ENCODE measurements at regions not wholly inside any gene's neighbourhood (a gene's known extent, or its start where the extent isn't known, plus 50 kb on each side); places are given as distances from the start of the nearest gene placed in this dataset.

DNA sequence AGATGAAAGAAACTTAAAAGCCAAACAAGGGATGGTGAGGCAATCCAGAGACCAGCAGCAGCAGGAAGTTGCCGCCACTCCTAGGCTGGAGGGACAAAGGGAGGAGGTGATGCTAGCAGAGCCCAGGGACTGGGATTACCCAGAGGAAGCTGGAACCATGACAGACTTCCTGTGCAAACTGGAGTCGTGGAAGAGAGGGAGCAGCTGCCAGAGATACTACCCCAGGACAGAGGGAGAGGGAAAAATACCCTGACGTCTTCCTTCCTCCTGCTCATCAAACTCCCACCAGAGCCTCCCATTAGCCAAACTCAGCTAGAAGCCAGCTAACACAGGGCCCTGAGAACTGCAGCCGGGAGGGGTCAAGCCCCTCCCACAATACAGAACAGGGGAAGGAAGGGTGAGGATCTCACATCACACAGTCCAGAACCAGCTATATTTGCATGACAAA, 101.2 kb upstream of the KLF3 start:
- DNase-seq (ENCODE audit: low read depth): no peak

DNA sequence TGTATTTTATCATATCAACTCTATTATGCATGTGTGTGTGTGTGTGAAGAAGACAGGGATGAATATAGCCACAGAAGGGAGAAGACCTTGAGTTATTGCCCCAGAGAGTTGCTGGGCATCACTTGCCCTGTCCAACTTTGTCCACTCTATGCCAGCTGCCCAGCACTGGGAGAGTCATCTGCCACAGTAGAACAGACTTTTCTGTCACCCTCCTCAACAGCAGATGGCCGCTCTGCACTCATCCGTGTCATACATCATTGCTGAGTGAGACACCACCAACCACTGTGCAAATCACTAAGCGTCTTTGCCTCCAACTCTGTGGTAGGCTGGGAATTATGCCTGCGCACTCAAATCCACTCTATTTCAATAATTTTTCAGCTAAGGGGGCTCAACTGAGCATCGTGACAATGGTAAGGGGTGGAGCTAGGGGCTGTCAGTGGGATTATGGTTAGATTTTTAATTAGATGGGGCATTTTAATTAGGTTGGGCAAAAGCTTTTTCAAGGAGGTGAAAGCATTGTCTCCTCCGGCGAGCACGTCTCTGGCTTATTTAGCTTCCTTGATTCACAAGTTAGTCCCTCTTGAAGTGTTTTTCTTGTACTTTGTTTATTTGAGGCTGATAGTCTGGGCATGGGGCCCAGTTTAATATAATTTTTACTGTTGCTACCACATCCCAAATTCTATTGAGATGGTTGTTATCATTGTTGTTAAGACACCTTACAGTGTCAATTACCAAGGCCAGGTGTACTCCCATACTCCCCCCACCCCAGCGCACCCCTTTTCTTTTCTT, 100.1 kb upstream of the KLF3 start:
- DNase-seq (ENCODE audit: low read depth): no peak

DNA sequence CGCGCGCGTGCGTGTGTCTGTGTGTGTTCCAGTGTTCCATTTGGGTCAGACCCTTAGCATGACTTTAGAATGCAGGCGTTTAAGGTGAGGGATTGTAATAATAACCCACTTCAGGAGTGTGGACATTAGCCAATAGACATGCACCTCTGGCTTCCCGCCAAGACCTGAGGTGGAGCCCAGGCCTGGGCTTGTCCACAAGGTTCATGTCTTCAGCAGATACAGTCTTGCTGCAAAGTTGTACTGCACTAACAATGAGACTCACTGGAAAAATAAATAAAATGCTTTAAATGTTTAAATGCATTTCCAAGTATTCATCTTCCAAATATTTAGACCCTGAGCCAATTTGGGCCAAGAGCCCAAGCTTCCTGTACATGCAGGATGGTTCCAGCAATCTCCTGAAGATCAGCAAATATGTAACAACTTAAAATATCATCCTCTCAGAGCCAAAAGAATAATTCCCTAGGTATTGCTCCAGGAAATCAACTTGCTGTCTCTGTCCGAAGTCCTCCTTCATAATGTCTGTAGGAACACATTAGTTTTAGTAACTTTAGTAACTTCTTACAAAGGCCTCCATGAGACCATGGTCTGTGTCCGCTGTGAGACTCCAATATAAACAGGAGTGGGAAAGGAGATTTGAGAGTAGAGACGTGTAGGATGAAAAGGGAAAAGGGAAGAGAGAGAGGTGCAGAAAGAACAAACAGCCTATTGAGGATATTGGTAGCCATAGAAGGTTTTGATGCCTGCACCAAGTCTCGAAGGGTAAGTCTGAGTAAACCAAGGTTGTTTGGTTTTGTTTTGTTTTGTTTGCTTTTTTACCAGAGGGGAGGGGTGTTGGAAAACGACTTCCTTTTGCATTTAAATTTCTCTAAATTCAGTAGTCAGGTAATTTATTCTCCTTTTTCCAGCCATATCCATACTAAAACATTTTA, 98.5 kb upstream of the KLF3 start:
- DNase-seq (ENCODE audit: low read depth): no peak

DNA sequence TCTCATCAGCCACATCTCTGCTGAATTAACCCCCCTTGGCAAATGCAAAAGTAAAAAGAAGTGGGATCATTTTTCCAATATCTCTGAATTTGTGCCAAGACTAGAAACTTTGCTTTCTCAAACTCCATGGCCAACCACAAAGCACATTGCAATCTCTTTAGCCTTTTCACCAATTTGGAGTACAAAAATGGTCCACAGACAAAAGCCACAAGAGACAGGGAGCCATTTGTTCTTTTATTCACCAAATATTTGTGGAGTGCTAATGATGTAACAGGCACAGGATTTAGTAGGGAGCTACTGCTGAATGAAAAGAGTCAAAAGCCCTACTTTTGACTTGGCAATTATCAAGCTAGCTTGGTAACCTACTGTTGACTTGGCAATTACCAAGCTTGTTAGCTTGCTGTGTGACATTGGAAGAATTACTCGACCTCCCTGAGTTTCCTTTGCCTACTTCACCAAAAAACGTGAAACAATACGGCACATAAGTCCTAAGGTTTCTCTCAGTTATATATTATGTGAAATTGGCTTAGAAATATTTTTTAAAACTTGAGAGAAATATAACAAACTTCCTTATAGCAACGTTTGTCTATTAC, 97.1 kb upstream of the KLF3 start:
- no peak for DNase-seq (ENCODE audit: low read depth)

DNA sequence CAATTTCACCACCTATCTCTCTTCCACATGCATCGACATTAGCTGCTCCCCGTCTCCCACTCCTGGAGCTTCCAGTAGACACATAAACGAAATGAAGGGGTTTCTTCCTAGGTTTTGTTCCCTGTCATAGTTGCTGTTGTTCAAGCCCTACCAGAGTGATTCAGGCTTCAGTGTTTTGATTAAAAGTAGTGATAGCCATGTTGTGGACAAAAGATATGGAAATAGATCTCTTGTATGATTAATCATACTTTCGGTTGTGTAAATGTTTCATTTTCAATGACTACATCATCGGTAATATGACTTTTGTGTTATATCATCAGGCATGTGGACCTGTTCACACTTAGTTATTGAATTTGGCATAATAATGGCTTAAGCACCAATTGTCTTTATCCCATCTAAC, 96.5 kb upstream of the KLF3 start:
- no peak for DNase-seq (ENCODE audit: low read depth)

DNA sequence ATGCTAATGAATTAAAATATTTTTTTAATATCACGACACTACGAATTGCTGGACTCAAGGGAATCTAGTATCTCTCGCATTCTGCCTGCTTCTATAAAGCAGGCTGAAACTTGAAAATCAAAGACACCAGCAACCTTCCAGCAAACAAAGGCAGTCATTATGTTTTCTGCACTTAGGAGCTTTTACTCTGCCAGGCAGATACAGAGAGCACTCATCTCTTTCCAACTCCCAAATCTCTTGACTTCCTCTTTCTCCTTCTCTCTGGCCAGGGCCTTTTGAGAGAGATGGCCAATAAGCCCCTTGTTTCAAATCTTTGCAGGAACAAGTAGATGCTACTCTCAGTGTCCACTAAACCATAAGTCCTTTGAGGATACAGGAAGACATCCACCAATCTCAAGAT, 95.2 kb upstream of the KLF3 start:
- no peak for DNase-seq (ENCODE audit: low read depth)

DNA sequence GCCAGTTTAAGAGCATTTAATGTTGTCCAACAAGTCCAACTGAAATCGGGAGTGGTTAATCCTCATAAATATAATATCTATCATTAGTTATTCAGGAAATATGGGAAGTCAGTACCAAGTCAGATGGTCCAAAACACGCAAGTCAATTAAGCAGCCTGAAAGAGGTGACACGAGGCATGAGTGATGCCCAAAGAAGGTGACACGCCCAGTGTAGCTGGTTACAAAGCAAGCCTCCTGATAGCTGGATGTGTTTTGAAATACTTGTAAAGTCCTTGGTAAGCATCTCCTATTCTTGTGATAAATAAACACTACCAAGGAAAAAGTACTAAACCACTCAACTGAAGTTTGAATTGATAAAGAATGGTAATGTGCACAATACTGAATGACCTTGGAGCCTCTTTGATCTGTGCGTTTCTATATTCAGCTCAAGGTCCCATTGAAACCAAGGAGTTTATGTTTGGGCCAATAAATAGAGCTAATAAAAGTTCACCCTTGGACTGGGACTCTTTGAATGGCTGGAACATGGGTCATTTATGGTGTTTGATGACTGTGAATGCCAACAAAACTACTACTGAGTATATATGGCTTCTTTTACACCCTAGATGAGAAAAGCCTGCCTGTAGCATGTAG, 93.2 kb upstream of the KLF3 start:
- DNase-seq (ENCODE audit: low read depth): no peak

DNA sequence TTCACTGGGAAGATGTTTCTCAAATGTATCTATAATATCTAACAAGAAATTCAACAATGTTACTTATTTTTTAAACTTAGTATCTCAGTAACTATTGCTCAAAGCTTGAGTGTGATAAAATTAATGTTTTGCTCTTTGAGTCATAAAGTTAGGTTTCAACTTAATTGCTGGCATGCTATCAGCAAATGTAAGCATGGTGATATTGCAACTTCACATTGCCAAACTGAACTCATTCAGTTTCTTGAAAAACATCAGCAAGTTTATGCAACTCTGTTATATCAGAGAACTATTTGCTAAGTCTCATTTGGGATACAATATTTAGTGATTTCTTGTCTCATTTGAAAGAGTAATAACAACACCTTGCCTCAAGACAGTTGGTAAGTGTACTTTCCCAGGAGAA, 91.2 kb upstream of the KLF3 start:
- DNase-seq (ENCODE audit: low read depth): no peak

DNA sequence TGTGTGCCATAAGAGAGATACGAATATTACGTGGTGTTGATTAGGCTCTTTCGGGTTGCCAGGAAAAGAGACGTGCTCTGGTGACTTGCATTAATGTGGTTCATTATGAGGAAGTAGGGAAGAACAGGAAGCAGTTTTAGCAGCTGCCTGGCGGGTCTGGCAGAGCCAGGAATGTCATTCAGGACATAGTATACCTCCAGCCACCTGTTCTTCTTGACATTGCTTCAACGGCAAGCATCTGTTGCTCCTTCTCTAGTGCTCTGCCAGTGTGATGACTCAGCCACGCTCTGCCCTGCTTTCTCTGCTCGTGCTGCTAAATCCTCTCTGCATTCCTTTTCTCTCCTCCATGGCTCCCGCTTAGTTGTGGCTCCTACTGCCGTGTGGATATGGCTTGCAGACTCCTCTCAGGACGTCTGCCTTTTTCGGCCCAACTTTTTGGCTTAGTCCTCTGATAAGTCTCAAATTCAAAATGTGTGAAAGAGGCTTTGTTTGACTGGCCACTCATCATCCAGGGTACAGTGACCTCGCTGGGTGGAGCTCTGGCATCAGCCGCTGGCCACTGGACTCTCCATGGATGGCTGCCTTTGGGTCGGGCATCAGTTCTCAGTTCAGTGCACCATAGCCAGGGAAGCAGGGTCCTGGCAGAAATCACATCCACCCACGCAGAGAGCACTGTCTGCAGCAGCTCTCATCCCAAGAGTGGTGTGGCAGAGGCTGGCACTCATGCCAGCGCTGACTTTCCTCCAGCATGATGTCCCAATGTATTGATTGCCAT, 89.3 kb upstream of the KLF3 start:
- no peak for DNase-seq (ENCODE audit: low read depth)

DNA sequence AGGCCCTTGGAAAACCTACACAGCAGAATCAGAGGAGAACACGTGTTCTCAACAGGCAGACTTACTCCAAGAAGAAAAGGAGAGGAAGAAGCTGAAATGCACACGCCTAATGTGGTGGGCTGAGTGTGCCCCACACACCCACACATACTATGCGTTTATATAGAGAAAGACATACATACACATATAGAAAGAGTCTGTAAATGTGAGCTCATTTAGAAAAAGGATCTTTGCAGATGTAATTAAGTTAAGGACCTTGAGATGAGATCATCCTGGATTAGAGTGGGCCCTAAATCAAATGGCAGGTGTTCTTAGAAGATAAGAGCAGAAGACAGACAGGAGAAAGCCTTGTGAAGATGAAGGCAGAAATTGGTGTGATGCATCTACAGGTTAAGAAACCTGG, 87.2 kb upstream of the KLF3 start:
- DNase-seq (ENCODE audit: low read depth): no peak

DNA sequence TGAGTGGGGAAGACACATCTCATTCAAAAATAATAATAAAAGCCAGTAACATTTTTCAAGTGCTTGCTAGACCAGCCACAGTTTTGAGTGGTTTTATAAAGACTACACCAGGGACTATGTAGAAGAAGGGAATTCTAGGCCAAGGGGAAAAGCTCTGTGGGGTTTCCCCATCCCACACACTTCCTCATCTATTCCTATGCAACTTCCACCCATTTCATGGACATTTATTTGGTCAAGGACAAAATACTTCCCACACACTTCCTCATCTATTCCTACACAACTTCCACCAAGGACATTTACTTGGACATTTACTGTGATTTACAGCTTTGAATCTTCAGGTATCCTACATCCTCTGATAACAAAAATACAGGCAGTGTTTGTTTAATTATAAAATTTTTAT, 86.5 kb upstream of the KLF3 start:
- no peak for DNase-seq (ENCODE audit: low read depth)

DNA sequence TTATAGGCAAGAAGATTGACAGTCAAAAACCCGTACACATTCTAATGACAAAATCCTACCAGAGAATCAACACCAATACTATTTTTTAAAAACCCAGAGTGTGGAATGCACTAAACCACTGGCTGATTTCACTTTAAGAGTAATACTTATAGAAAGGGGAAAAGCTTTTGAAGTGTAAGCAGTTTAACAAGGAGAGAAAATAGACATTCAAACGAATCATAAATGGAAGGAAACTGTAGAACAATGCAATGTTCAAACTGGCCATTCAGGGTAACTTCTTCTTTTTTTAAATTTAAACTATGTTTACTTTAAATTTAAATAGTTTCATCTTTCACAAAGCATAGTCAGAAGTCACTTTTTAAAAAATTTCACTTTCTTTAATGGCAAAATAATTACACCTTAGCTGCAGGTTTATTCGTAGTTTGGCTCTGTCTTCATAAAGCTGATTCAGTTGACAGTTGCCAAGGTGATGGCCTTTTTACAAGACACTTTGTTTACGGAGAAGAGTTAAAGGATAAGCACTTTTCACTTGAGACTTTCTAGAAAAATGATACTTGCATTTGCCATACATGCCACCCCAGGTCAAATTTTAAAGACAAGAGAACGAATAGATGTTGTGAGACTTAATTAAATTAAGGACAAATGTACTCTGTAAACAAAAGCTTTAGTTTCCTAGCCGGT, 82.4 kb upstream of the KLF3 start:
- DNase-seq (ENCODE audit: low read depth): no peak

DNA sequence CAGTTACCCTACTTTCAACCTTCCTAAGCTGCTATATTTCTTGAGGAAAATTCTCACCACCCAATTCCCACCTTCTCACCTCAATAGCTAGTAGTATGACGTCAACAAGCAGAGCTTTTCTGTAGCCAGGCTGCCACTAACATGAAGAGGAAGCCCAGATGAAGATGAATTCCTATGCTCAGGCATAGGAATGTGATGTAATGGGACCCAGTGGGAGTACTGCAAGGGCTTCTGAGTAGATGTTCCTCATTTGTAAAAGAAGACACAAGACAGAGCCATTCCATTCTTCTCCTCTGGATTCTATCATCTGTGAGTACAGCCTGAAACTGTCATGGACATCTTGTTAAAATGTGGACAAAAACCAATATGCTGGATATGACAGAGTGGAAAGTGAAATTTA, 81.6 kb upstream of the KLF3 start:
- DNase-seq (ENCODE audit: low read depth): no peak

DNA sequence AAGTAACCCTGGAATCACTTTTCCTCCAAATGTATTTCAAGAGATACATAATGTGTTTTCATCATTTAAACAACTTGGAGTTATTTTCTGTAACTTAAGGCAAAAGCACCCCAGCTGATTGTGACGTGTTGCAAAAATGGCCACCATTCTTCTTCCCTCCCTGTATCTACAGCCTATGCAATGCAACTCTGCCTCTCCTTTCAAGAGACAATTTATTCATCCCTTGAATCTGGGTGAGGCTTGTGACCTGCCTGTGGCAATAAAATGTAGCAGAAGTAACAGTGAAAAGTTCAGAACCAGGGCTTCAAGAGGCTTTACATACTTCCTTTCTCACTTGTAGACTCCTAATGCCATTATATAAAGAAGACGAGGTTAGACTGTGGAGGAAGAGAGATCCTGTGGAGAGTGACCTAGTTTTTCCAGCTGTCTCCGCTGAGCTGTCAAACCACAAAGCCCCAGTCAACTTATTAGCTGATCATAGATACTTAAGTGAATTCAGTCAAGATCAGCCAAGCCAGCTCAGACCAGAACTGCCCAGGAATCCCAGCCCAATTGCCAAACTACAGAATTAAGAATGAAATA, 81.0 kb upstream of the KLF3 start:
- no peak for DNase-seq (ENCODE audit: low read depth)

DNA sequence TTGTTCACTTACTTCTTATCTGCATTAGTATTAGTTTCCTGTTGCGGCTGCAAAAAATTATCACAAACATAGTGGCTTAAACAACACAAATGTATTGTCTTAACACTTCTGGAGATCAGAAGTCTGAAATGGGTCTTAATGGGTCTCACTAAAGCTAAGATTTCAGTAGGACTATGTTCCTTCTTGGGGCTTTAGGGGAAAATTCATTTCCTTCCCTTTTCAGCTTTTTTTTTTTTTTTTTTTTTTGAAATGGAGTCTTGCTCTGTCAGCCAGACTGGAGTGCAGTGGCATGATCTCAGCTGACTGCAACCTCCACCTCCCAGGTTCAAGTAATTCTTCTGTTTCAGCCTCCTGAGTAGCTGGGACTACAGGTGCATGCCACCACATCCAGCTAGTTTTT, 78.1 kb upstream of the KLF3 start:
- DNase-seq (ENCODE audit: low read depth): no peak

DNA sequence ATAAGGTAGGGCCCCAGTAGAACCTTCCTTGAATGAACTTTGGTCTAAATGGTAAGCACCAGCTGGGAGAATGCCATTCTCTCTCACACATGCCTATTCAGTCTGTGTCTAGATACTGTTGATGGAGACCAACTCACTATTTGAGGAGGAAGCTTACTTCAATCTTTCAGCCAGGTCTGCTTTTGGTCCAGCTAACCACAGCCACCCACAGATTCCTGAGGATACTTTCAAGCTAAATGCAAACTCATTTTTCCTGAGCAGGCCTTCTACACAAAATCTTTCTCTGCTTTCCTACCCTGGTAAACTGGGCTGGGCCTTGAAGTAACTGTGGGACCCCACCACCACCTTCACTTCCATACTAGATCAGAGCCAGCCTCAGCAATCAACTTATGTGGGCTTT, 76.9 kb upstream of the KLF3 start:
- DNase-seq (ENCODE audit: low read depth): no peak

DNA sequence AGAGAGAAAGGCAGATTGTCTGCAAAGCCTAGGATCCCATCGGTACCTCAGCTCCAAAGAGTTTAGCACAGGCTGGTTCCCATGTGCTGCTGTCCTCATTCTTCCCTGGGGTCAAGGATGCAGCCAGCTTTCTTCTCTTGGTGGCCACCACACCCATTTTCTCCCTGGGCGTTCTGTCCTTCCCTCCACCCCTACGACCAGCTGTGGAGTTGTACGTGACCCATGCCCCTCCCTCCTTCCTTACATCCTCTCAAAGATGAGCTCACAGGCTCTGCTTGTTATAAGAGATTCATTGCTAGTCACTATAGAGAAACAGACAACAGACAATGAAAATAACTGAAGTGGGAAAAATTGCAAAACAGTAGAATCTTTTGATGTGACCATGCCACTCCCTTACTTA, 74.0 kb upstream of the KLF3 start:
- DNase-seq (ENCODE audit: low read depth): no peak

DNA sequence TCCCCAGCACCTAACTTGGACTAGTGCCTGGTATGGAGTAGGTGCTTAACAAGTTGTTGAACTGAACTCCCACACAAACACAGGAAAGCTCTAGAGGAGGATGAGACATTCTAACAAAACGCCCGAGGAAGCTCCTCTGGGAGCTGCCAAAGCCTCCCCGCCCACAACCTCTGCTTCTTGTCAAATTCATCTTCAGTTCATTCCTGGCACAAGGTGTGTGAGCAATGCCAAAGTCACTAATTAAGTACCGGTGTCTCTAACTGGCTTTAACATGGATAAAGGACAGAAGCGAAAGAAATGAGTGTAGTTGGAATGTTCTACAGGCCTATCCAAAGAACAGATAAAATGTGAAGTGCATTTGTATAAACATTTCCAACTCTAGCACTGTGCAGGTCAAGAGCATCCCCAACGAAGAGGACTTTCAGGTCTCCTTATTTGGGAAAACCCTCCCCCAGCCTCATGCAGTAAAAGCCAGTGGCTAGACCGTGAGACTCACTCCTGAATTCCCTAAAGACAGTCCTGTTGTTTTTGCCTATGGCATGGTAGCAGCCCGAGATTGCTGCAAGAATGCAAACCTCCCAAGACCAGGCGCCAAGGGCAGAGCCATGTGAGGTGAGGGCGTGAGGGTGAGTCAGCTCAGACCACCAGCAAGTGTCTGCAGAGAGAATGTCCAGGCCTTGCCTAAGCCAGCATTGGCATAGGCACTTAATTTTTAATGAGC, 72.2 kb upstream of the KLF3 start:
- no peak for DNase-seq (ENCODE audit: low read depth)

DNA sequence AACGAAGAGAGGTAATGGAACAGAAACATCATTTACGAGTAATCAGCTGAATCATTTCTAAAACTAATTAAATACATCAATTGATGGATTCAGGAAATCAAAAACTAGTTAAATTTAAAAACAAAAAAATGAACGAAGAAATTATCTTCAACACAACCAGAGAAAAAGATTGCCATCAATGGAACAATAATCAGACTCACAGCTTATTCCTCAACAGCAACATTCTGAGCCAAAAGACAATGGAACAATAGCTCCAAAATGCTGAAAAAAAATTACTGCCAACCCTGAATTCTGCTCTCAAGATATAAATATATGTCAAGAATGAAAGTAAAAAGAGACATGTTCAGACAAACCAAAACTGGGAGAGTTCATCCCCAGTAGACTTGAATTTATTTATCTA, 65.5 kb upstream of the KLF3 start:
- DNase-seq (ENCODE audit: low read depth): no peak

DNA sequence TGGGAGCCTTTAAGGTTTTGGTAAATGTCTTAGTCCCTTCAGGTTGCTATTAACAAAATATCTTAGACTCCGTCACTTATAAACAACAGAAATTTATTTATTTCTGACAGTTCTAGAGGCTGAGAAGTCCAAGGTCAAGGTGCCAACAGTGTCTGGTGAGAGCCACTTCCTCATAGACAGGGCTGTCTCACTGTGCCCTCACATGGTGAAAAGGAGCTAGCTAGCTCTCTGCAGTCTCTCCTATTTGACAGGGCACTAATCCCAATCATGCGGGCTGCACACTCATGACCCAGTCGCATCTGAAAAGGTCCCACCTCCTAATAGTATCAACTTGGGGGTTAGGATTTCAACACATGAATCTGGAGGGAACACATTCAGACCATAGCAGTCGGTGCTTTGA, 63.4 kb upstream of the KLF3 start:
- DNase-seq (ENCODE audit: low read depth): no peak

Data from stimulated activated CD8-positive, alpha-beta memory T cell treated with anti-CD3 and anti-CD28 coated beads, Interleukin-15, amount 100 ng/mL, for 24 hours (primary cell).